ENCODE measurements at regions not wholly inside any gene's neighbourhood (a gene's known extent, or its start where the extent isn't known, plus 50 kb on each side); places are given as distances from the start of the nearest gene placed in this dataset.

DNA sequence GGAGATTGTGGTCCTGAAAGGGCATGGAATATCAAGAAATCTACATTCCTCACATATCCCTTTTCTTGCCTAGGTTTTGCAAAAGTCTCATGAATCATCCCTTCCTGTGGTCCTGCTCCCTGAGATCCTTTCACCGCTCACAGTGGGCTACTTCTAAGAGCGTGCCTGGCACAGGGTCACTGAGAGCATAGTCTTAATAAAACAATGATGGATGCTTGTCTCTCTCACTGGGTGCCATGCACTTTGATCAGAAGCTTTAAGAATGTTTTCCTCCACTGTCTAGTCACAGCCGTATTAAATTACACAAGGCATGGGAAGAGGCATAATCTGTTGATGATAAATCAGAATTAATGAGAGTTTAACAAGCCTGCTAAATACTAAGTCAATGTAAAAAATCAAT lies 269.7 kb upstream of the ATP10A start:
- no peak overlapping the region for H3K4me3 ChIP-seq (ENCODE audit: low read length)
- no peak overlapping the region for H2AFZ ChIP-seq (ENCODE audit: low read depth, low read length)
- no peaks in the 10 kb centered on the region for H3K4me1 ChIP-seq (ENCODE audit: low read length)
- H3K9ac ChIP-seq (ENCODE audit: low read length): no peak overlapping the region
- no peaks in the 10 kb centered on the region for H3K79me2 ChIP-seq (ENCODE audit: low read length)
- no peaks in the 10 kb centered on the region for H3K9me3 ChIP-seq (ENCODE audit: insufficient read depth, low read length)
- no peaks in the 10 kb centered on the region for H3K27me3 ChIP-seq (ENCODE audit: low read depth, low read length)
- H3K36me3 ChIP-seq (replicated peaks; ENCODE audit: low read depth, low read length): no peaks in the 10 kb centered on the region
- H3K4me2 ChIP-seq (ENCODE audit: low read length): no peak overlapping the region
- H4K20me1 ChIP-seq (ENCODE audit: insufficient read depth, low read length): no peaks in the 10 kb centered on the region
- TF ChIP-seq EZH2phosphoT487 (IDR thresholded peaks at IDR 0.05; ENCODE audit: low read depth) (no peak), CTCF (IDR thresholded peaks at IDR 0.05; ENCODE audit: low read depth, low read length) (no peak)
- no peak overlapping the region for H3K27ac ChIP-seq (ENCODE audit: low read length)

GRCh38 chr15:26129852-26130251 lies 266.7 kb upstream of the ATP10A start:
- Histone ChIP-seq H4K20me1 (ENCODE audit: insufficient read depth, low read length) (no peaks in the 10 kb centered on the region), H3K4me1 (ENCODE audit: low read length) (no peaks in the 10 kb centered on the region), H3K27ac (ENCODE audit: low read length) (no peak overlapping the region), H3K9me3 (ENCODE audit: insufficient read depth, low read length) (no peaks in the 10 kb centered on the region), H2AFZ (ENCODE audit: low read depth, low read length) (no peak overlapping the region), H3K79me2 (ENCODE audit: low read length) (no peaks in the 10 kb centered on the region), H3K4me3 (ENCODE audit: low read length) (no peak overlapping the region), H3K9ac (ENCODE audit: low read length) (no peak overlapping the region), H3K36me3 (replicated peaks; ENCODE audit: low read depth, low read length) (no peaks in the 10 kb centered on the region), H3K27me3 (ENCODE audit: low read depth, low read length) (no peaks in the 10 kb centered on the region), H3K4me2 (ENCODE audit: low read length) (no peak overlapping the region)
- TF ChIP-seq CTCF (IDR thresholded peaks at IDR 0.05; ENCODE audit: low read depth, low read length) (no peak), EZH2phosphoT487 (IDR thresholded peaks at IDR 0.05; ENCODE audit: low read depth) (no peak)

DNA sequence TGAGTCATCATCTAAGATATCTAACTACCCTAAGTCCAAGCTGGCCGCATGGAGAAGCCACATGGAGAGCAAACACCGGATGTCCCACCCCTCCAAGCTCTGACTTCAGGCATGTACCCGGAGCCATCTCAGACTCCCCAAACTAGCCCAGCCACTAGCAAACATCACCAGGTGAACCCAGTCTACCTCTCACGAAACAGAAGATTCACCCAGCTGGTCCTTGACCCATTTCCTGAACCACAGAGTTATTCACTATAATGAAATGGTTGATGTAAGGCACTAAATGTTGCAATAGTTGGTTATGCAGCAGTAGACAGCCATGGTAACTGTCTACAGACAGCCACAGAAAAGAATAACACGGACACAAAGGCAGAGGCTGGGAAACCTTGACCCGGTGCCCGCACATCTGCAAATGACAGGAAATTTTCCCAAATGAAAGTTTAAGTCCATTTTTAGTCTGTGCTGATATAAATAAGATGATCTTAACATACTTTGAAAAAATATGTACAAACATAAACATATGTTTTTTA lies 265.5 kb upstream of the ATP10A start:
- no peak overlapping the region for H3K27ac ChIP-seq (ENCODE audit: low read length)
- H4K20me1 ChIP-seq (ENCODE audit: insufficient read depth, low read length): no peaks in the 10 kb centered on the region
- no peaks in the 10 kb centered on the region for H3K4me1 ChIP-seq (ENCODE audit: low read length)
- H3K27me3 ChIP-seq (ENCODE audit: low read depth, low read length): no peaks in the 10 kb centered on the region
- H3K79me2 ChIP-seq (ENCODE audit: low read length): no peaks in the 10 kb centered on the region
- H3K4me3 ChIP-seq (ENCODE audit: low read length): no peak overlapping the region
- TF ChIP-seq CTCF (IDR thresholded peaks at IDR 0.05; ENCODE audit: low read depth, low read length) (no peak), EZH2phosphoT487 (IDR thresholded peaks at IDR 0.05; ENCODE audit: low read depth) (no peak)
- H3K4me2 ChIP-seq (ENCODE audit: low read length): no peak overlapping the region
- H3K36me3 ChIP-seq (replicated peaks; ENCODE audit: low read depth, low read length): no peaks in the 10 kb centered on the region
- no peak overlapping the region for H3K9ac ChIP-seq (ENCODE audit: low read length)
- no peak overlapping the region for H2AFZ ChIP-seq (ENCODE audit: low read depth, low read length)
- no peaks in the 10 kb centered on the region for H3K9me3 ChIP-seq (ENCODE audit: insufficient read depth, low read length)

DNA sequence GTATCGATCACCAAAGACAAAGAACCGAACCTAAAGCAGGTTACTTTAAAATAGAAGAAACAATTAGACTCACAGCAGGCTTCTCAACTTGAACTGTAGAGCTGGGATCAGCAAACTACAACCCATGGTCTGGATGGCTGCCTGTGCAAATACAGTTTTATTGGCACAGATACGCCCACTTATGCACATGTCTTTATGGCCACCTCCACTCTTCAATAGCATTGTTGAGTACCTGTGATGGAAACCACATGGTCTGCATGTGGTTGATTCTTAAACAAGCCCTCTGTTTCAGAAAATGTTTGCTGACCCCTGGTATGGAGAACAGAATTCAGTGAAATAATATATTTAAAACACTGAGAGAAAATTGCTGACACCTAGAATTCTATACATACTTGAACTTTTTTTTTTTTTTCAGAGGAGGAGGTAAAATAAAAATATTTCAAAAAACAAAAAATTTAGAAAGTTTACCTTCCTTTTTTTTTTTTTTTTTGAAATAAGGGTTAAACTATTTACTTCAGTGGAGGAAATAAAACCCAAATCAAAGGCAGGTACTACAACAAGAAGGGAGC lies 263.8 kb upstream of the ATP10A start:
- Histone ChIP-seq H3K79me2 (ENCODE audit: low read length) (no peaks in the 10 kb centered on the region), H3K4me1 (ENCODE audit: low read length) (no peaks in the 10 kb centered on the region)
- TF ChIP-seq EZH2phosphoT487 (IDR thresholded peaks at IDR 0.05; ENCODE audit: low read depth): no peak
- no peak for TF ChIP-seq CTCF (IDR thresholded peaks at IDR 0.05; ENCODE audit: low read depth, low read length)

More for the DNA sequence above, 263.8 kb upstream of the ATP10A start:
- H3K9me3 ChIP-seq (ENCODE audit: insufficient read depth, low read length): no peaks in the 10 kb centered on the region
- no peaks in the 10 kb centered on the region for H3K36me3 ChIP-seq (replicated peaks; ENCODE audit: low read depth, low read length)
- no peaks in the 10 kb centered on the region for H3K27me3 ChIP-seq (ENCODE audit: low read depth, low read length)
- no peak overlapping the region for H3K4me2 ChIP-seq (ENCODE audit: low read length)
- no peak overlapping the region for H3K4me3 ChIP-seq (ENCODE audit: low read length)
- H3K9ac ChIP-seq (ENCODE audit: low read length): no peak overlapping the region
- no peak overlapping the region for H3K27ac ChIP-seq (ENCODE audit: low read length)
- no peak overlapping the region for H2AFZ ChIP-seq (ENCODE audit: low read depth, low read length)
- H4K20me1 ChIP-seq (ENCODE audit: insufficient read depth, low read length): no peaks in the 10 kb centered on the region

All from OCI-LY3 (cell line).